GM20000 (cell line): ENCODE measurements at regions not wholly inside any gene's neighbourhood (a gene's known extent, or its start where the extent isn't known, plus 50 kb on each side); places are given as distances from the start of the nearest gene placed in this dataset.

Source experiments
- DNase-seq: peaks from one replicate; pipeline ENCODE4 v3.0.0; 2012; ENCODE audit warnings: low spot score
- CTCF ChIP-seq: IDR thresholded peaks from 2 replicates; pipeline ENCODE4 v1.5.1; 2012; ENCODE audit warnings: mild to moderate bottlenecking, control low read depth; ENCODE audit errors: extremely low read depth, missing control alignments

GRCh38 chr20:57960803-57961575 is 251.2 kb upstream of the PMEPA1 start:
- no peak for TF ChIP-seq CTCF
- no peak for DNase-seq

- TF ChIP-seq CTCF: no peak
- DNase-seq: no peak
Measured at GRCh38 chr20:57959589-57959988, 249.8 kb upstream of the PMEPA1 start.

DNA sequence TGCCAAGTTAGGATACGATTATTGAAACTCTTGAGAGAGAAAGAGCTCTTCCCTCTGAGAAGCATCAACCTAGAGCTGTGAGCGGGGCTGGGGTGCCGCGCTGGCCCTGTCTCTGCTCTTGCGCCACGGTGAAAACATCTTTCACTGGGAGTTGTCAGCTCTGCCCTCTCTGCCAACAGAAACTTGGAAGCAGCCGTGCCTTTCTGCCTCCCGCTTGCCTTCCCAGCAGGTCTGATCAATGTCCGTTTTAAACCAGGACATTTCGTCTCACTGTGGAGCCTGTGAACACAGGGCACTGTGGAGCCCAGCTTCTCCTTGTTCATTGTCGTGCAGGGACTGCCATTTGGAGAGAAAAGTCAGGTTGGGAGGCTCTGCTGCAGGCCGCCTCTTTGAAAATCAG is 249.2 kb upstream of the PMEPA1 start:
- TF ChIP-seq CTCF: no peak
- DNase-seq: no peak

DNA sequence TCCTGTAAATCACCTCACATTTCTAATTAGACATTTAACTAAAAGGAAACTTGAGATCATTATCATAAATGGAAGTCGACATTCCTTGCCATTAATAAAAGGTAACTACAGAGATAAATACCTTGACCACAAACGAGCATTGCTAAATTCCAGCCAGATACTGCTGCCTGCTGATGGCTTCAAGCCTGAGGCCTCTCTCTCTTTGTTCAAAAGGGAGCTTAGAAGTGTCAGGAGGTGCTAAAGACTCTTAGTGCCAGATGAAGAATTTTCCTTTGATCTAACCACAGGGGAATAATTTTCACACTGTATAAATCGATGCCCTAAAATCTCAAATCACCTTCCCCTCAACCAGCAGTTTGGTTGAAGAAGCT is 248.2 kb upstream of the PMEPA1 start:
- no peak for DNase-seq
- TF ChIP-seq CTCF: no peak

DNA sequence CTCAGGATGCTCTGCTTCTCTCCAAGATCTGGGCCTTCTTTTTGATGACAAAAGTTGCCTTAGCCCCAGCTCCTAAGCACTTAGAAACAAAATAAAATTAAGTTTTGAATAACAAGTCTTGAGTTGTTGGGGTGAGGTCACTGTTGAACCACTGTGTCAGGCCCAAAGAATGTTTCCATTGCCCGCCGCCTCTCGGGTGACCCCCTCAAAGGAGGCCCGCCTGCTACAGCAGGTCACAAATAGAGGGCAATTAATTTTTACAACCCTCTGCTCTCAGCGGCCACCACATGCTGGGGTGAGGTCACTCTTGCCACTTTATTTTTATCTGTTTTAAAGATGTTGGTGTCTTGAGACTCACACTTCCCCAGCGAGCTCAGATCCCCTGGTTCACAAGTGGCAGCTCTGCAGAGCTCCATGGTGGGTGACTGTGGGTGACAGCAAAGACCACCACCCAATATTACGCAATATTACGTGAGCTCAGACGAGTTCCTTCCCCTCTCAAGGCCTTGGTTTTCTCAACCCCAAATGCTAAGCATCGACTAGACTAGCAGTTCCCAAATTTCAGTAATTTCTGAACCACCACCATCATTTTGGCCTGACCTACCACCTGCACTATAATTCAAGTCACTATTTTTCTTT is 247.7 kb upstream of the PMEPA1 start:
- TF ChIP-seq CTCF: no peak
- no peak for DNase-seq

GRCh38 chr20:57953638-57954037 is 243.8 kb upstream of the PMEPA1 start:
- TF ChIP-seq CTCF: no peak
- no peak for DNase-seq

DNA sequence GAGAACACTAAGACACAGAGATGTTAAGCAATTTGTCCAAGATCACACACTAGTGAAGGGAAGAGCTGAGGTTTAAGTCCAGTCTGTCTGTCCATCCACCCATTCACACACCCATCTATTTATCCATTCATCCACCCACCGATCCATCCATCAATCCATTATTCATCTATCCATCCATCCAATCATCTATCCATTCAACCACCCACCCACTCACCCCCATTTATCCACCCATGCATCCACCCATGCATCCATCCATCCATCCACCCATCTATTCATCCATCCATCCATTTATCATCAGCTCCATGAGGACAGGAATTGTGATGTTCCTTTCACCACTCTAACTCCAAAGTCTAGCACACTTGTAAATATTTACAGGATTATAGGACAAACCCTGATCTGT is 242.3 kb upstream of the PMEPA1 start:
- no peak for DNase-seq
- TF ChIP-seq CTCF: no peak
